ENCODE measurements at regions not wholly inside any gene's neighbourhood (a gene's known extent, or its start where the extent isn't known, plus 50 kb on each side); places are given as distances from the start of the nearest gene placed in this dataset.
"Not testable (repeated sequence)": the region's sequence is repeated elsewhere in the genome, so short reads cannot be mapped to it uniquely, and the experiment has no call there.

DNA sequence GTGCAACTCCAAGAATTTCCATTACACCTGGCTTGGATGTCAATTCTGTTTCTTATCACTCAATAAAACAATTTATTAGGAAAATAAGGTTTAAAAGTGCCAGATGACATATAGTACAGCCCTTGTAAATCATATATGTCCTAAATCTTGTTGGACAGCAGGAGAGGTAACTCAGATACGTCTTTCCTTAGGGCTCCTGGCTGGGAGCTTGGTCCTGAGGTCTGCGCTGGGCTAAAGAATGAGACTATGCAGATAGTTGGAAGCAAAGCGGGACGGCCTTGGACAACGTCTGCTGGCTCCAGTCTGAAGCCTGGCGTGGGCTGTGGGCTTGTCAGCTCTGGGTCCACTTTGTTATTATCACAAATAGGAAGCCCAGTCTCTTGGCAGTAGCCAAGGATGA is 377.0 kb downstream of the DLEU7 start:
- H3K4me3 ChIP-seq (ENCODE audit: control insufficient read depth, low read depth, low read length), result no peak overlapping the region
- TF ChIP-seq, protein P1, sequence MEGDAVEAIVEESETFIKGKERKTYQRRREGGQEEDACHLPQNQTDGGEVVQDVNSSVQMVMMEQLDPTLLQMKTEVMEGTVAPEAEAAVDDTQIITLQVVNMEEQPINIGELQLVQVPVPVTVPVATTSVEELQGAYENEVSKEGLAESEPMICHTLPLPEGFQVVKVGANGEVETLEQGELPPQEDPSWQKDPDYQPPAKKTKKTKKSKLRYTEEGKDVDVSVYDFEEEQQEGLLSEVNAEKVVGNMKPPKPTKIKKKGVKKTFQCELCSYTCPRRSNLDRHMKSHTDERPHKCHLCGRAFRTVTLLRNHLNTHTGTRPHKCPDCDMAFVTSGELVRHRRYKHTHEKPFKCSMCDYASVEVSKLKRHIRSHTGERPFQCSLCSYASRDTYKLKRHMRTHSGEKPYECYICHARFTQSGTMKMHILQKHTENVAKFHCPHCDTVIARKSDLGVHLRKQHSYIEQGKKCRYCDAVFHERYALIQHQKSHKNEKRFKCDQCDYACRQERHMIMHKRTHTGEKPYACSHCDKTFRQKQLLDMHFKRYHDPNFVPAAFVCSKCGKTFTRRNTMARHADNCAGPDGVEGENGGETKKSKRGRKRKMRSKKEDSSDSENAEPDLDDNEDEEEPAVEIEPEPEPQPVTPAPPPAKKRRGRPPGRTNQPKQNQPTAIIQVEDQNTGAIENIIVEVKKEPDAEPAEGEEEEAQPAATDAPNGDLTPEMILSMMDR (IDR thresholded peaks at IDR 0.05; ENCODE audit: control insufficient read depth, insufficient read depth, low read depth, low read length, missing control alignments), result no peak
- DNase-seq (ENCODE audit: low read depth), result no peak

DNA sequence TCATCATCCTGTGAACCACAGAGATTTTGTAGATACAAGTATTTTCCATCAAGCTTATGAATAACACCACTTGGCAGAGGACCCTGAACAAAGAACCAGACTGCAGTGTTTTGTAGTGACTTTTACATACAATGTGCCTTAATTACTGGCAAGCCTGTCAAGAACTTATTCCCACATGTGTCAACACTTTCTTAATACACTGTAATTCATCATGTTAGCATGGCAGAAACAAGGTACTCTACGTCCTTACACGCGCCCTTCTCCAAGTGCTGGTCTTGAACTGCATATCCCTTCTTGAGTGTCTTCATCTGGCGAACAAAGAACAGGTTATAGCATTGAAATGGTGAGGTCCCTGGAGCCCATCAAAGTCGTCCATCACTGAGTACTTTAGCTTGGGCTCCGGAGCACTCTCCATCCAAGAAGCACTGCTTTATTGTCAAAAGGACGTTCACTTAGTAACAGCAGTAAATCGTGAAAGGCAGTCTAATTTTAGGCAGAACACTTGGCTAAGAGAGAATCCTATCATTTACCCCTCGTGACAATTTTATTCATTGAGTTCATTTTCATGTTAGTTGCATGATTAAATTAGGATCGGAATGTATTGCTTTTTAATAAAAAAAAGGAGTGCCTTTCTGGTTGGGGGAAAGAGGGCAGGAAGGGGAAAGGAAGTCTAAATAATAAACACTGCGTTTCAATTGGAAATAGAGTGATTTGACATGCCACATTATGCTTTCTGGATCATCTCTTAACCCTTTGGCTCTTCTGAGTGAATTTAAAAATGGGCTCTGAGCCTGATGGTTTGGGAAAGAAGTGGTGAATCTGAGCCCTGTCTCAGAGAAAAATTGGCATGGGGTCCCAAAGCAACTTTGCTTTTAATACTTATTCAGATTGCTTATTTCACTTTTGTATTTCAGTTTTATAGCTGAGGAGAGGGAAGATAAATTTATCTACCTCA is 376.1 kb downstream of the DLEU7 start:
- TF ChIP-seq, protein P1 (IDR thresholded peaks at IDR 0.05; ENCODE audit: control insufficient read depth, insufficient read depth, low read depth, low read length, missing control alignments), result no peak
- DNase-seq (ENCODE audit: low read depth), result no peak
- no peak overlapping the region for H3K4me3 ChIP-seq (ENCODE audit: control insufficient read depth, low read depth, low read length)

DNA sequence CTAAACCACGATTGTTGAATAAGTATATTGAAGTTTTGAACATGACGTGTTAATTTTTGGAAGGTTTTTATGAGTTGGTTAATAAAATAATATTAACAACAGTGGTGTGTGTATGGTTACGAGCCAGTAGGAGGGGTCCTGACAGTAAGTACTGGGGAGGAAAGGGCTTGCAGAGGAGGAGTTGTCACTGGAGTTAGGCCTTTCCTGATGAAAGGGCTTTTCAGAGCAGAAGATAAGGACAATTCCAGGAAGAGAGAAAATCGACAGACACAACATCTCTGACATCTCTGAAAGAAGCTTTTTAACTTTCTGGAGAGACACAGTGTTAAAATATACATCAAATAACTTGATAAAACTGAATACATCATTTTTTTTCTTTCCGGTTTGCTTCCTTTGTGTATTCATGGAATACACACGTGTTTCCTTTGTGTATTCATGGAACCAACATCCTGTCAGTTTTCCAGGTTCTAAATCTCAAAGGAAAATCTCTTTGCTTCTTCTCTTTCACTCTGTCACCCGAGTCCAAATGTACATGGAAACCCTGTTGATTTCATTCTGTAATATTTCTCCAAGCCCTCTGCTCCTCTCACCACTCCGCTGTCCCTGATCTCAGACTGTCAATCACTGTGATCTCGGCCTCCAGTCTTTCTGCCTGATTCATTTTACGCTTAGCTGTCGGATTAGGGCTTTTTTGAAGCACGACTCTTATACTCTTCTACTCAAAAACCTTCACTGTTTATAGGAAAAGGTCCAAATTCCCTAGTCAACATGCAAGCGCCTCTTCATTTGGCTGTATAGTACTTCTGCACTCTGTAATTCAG is 374.4 kb downstream of the DLEU7 start:
- TF ChIP-seq, protein P1 (IDR thresholded peaks at IDR 0.05; ENCODE audit: control insufficient read depth, insufficient read depth, low read depth, low read length, missing control alignments), result no peak
- H3K4me3 ChIP-seq (ENCODE audit: control insufficient read depth, low read depth, low read length), result no peak overlapping the region
- DNase-seq (ENCODE audit: low read depth), result no peak

DNA sequence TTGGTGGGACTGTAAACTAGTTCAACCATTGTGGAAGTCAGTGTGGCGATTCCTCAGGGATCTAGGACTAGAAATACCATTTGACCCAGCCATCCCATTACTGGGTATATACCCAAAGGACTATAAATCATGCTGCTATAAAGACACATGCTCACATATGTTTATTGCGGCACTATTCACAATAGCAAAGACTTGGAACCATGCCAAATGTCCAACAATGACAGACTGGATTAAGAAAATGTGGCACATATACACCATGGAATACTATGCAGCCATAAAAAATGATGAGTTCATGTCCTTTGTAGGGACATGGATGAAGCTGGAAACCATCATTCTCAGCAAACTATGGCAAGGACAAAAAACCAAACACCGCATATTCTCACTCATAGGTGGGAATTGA is 370.4 kb downstream of the DLEU7 start:
- not testable (repeated sequence) for H3K4me3 ChIP-seq (ENCODE audit: control insufficient read depth, low read depth, low read length); DNase-seq (ENCODE audit: low read depth)

DNA sequence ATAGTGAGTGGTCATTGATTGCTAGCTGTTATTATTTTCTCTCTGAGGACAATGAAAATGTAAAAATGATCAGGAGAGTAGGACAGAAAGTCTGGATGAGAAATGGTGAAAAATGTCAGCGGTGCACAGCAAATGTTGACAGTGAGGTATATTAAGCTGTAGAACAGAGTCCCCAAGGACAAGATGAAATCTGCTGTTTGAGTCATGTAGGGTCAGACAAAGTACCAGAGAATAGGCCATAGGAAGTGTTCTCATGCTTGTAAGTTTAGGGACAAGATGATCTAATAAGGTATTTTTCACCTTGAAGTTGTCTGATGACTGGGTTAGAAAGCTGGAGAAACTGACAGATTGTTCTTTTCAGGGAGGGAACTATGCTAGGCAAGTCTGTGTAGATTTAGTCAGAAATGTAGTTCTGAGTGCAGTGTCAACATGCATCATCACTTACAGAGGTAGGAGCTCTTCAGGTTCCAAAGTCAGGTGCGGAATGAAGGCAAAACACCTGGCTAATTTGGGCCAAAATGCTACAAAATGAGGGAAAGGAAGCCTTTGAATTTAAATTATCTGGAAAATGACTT is 369.3 kb downstream of the DLEU7 start:
- H3K4me3 ChIP-seq (ENCODE audit: control insufficient read depth, low read depth, low read length), result no peak overlapping the region
- TF ChIP-seq, protein P1 (IDR thresholded peaks at IDR 0.05; ENCODE audit: control insufficient read depth, insufficient read depth, low read depth, low read length, missing control alignments), result no peak
- no peak for DNase-seq (ENCODE audit: low read depth)

DNA sequence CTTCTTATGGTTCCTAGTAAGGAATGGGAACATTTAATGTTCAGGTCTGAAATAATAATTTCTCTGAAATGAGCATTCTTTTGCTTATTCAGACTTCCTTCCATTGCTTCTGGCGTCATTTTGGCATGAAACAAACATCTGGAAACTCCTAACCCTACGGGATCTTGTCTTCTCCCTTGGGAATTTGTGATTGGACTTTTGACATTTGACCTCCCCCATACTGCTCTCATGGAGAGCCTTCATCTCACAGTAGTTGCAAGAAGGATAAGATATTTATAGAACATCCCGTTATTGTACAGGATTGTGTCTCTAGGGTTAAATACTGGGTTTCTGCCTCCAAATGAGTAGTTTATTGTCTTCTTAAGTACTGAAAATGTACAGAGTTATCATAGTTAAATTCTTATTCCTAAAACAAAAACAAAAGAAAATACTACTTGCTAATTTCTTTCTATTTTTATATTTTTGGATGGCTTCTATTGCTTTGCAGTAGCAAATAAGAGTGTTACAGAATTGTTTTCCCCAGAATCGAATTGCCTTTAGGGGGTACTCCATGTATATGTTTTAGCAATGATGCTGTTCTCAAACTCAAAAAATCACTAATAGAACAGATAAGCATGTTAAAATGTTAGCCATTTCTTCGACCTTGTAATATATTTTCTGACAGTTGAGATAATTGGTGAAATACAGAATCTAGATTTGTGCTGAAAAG is 366.8 kb downstream of the DLEU7 start:
- TF ChIP-seq, protein P1 (IDR thresholded peaks at IDR 0.05; ENCODE audit: control insufficient read depth, insufficient read depth, low read depth, low read length, missing control alignments), result no peak
- no peak overlapping the region for H3K4me3 ChIP-seq (ENCODE audit: control insufficient read depth, low read depth, low read length)
- DNase-seq (ENCODE audit: low read depth), result no peak

All from AG09309 (cell line).